ENCODE measurements at regions not wholly inside any gene's neighbourhood (a gene's known extent, or its start where the extent isn't known, plus 50 kb on each side); places are given as distances from the start of the nearest gene placed in this dataset.

DNA sequence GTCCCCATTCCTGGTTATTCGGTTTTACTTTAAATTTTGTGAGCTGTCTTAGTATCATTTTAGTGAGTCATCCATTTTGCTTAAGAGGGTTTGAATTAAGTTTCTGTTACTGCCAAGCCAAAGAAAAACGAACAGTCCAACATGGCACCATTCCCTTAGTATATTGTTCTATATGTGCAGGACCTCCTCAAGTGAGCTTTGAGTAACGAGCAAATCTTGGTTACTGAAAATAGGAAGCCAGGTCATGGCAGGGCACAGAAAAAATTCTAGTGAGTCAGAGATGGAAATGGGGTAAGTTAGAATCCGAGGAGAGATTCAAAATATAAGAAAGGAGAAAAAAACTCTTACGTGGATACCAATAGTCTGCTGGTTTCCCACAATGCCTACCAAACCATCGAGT is 292.9 kb downstream of the BAMBI start:
- TF ChIP-seq CTCF (conservative IDR thresholded peaks at IDR 0.05 in 1 of 2, IDR thresholded peaks at IDR 0.05 in 1 of 2; ENCODE audit: low read depth in 1 of 2, low read length in 2 of 2) = no peak
- TF ChIP-seq EZH2 (IDR thresholded peaks at IDR 0.05; ENCODE audit: low read length, missing control alignments) = no peak

All from fibroblast of lung (primary cell).